Astrocyte (in vitro differentiated cells and primary cell): ENCODE measurements at regions not wholly inside any gene's neighbourhood (a gene's known extent, or its start where the extent isn't known, plus 50 kb on each side); places are given as distances from the start of the nearest gene placed in this dataset.
"Not testable (repeated sequence)": the region's sequence is repeated elsewhere in the genome, so short reads cannot be mapped to it uniquely, and the experiment has no call there.

ENCODE experiments used
- DNase-seq: peaks from one replicate; pipeline ENCODE4 v3.0.0-alpha.2; 2010; ENCODE audit warnings: low read depth
- FAIRE-seq: peaks from 2 replicates; lab custom pipeline; 2011; peaks lifted over from hg19 to GRCh38; lab: Jason Lieb, UNC
- H2AFZ ChIP-seq: 2 replicates; pipeline ENCODE4 v1.6.0; 2012; ENCODE audit warnings: low read depth, low read length, inconsistent platforms
- H3K27ac ChIP-seq: 2 replicates; pipeline ENCODE4 v1.5.1; 2011; ENCODE audit warnings: low read depth, low read length, inconsistent platforms
- H3K27me3 ChIP-seq: 2 replicates; pipeline ENCODE4 v1.6.0; 2011; ENCODE audit warnings: low read length, inconsistent platforms; ENCODE audit not compliant: insufficient read depth
- H3K36me3 ChIP-seq: 2 replicates; pipeline ENCODE4 v1.5.1; 2011; ENCODE audit warnings: low read length, inconsistent platforms; ENCODE audit not compliant: insufficient read depth
- H3K4me1 ChIP-seq: 2 replicates; pipeline ENCODE4 v1.5.1; 2011; ENCODE audit warnings: low read length, inconsistent platforms; ENCODE audit not compliant: insufficient read depth
- H3K4me2 ChIP-seq: 2 replicates; pipeline ENCODE4 v1.6.0; 2012; ENCODE audit warnings: low read length, inconsistent platforms
- H3K4me3 ChIP-seq: 2 replicates; pipeline ENCODE4 v1.5.1; 2011; ENCODE audit warnings: low read depth, mild to moderate bottlenecking, low read length, inconsistent platforms; ENCODE audit not compliant: insufficient read depth
- H3K79me2 ChIP-seq: 2 replicates; pipeline ENCODE4 v1.6.0; 2012; ENCODE audit warnings: mild to moderate bottlenecking, low read length, inconsistent platforms; ENCODE audit not compliant: insufficient read depth
- H3K9ac ChIP-seq: 2 replicates; pipeline ENCODE4 v1.6.0; 2012; ENCODE audit warnings: mild to moderate bottlenecking, low read length, inconsistent platforms
- H3K9me3 ChIP-seq: 2 replicates; pipeline ENCODE4 v1.5.1; 2012; ENCODE audit warnings: low read depth, mild to moderate bottlenecking, low read length, inconsistent platforms; ENCODE audit not compliant: insufficient read depth
- H4K20me1 ChIP-seq: 2 replicates; pipeline ENCODE4 v1.6.0; 2012; ENCODE audit warnings: low read length, inconsistent platforms; ENCODE audit not compliant: insufficient read depth
- H3K27ac Mint-ChIP-seq: one replicate; pipeline ENCODE4 v1.8.0; 2021; ENCODE audit warnings: mild to moderate bottlenecking, mixed read lengths; ENCODE audit not compliant: unreplicated experiment
- H3K27me3 Mint-ChIP-seq: one replicate; pipeline ENCODE4 v1.8.0; 2021; ENCODE audit warnings: low read depth, mixed read lengths; ENCODE audit not compliant: unreplicated experiment
- H3K36me3 Mint-ChIP-seq: one replicate; pipeline ENCODE4 v1.8.0; 2021; ENCODE audit warnings: low read depth, mixed read lengths; ENCODE audit not compliant: unreplicated experiment
- H3K4me1 Mint-ChIP-seq: one replicate; pipeline ENCODE4 v1.8.0; 2021; ENCODE audit warnings: low read depth, mixed read lengths; ENCODE audit not compliant: unreplicated experiment
- H3K4me3 Mint-ChIP-seq: one replicate; pipeline ENCODE4 v1.8.0; 2021; ENCODE audit warnings: mild to moderate bottlenecking, moderate library complexity, mixed read lengths; ENCODE audit not compliant: unreplicated experiment
- H3K9me3 Mint-ChIP-seq: one replicate; pipeline ENCODE4 v1.8.0; 2021; ENCODE audit warnings: mild to moderate bottlenecking, mixed read lengths; ENCODE audit not compliant: unreplicated experiment
- CTCF ChIP-seq: IDR thresholded peaks from 2 replicates; pipeline ENCODE4 v1.5.1; 2011; ENCODE audit warnings: low read depth, mild to moderate bottlenecking, inconsistent platforms, low read length, moderate library complexity; ENCODE audit not compliant: insufficient read depth
- EZH2 ChIP-seq: IDR thresholded peaks from 2 replicates; pipeline ENCODE4 v1.6.1; 2012; ENCODE audit warnings: mild to moderate bottlenecking, low read length, inconsistent platforms; ENCODE audit not compliant: insufficient read depth

DNA sequence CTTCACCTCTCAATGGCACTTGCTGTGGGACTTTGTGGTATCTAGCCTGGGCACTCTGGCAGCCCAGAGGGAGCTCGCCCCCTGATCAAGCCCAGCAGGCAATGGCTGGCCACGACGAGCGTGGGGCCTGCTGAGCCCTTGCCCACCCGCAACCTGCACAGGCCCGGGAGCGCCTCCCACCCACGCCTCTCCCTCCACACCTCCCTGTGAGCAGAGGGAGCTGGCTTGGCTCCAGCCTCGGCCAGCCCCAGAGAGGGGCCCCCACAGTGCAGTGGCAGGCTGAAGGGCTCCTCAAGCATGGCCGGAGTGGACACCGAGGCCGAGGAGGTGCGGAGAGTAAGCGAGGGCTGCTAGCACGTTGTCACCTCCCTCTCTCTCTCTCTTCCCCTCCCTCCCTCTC is 595.8 kb downstream of the TRIML1 start:
- DNase-seq (no peak), FAIRE-seq (no peak)
- no peak overlapping the region for H3K27ac Mint-ChIP-seq
- Histone ChIP-seq H4K20me1 (no peaks in the 10 kb centered on the region), H3K9ac (no peak overlapping the region), H3K27me3 (no peaks in the 10 kb centered on the region), H3K79me2 (no peaks in the 10 kb centered on the region), H3K9me3 (no peaks in the 10 kb centered on the region), H2AFZ (no peak overlapping the region), H3K4me1 (no peaks in the 10 kb centered on the region), H3K36me3 (no peaks in the 10 kb centered on the region), H3K4me3 (no peak overlapping the region), H3K4me2 (no peak overlapping the region), H3K27ac (no peak overlapping the region)
- TF ChIP-seq EZH2 (no peak), CTCF (no peak)
- no peaks in the 10 kb centered on the region for H3K27me3 Mint-ChIP-seq
- H3K9me3 Mint-ChIP-seq = peaks cover 4% of the 10 kb centered on the region
- no peaks in the 10 kb centered on the region for H3K4me1 Mint-ChIP-seq
- no peaks in the 10 kb centered on the region for H3K36me3 Mint-ChIP-seq
- H3K4me3 Mint-ChIP-seq = no peak overlapping the region

DNA sequence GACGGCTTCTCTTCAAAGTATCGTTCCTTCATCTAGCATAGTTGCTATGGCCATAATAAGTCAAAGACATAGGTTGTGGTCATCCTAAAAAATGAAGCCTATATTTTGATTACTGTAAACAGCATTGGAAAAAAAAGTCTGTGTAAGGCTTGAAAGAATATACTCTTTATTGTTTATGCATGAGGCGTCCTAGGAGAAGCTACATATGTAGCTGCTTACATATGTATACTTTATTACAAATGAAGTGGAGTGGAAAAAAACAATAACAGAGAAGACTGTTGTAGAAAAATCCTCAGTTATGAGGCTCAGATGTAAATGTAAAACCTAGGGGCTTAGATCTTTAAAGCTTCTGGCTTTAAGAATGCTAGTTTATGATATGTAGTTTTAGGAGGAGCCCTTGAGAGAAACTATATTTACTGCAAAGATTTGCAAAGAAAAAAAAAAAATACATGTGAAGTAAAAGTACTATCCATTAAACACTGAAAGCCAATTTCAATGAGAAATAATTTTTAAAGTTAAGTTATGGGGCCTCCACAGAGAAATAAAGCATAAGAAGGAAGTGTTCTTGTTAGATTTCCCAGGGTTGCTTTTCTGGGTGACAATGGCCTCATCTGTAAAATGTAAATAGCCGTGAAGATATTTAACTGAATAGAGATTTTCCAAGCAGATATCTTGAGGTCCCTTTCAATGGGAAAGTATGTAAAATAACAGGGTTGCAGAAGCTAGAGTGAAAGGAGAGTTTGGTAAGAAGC is 598.2 kb downstream of the TRIML1 start:
- DNase-seq (no peak), FAIRE-seq (no peak)
- H2AFZ ChIP-seq = no peak overlapping the region
- H3K9me3 Mint-ChIP-seq = peaks cover 4% of the 10 kb centered on the region
- H3K4me3 ChIP-seq = no peak overlapping the region
- H3K27me3 Mint-ChIP-seq = no peaks in the 10 kb centered on the region
- no peaks in the 10 kb centered on the region for H4K20me1 ChIP-seq
- no peak overlapping the region for H3K27ac ChIP-seq
- no peaks in the 10 kb centered on the region for H3K36me3 ChIP-seq
- no peak overlapping the region for H3K4me3 Mint-ChIP-seq
- TF ChIP-seq EZH2 (no peak), CTCF (no peak)
- H3K4me1 Mint-ChIP-seq = no peaks in the 10 kb centered on the region
- no peaks in the 10 kb centered on the region for H3K79me2 ChIP-seq
- H3K4me2 ChIP-seq = no peak overlapping the region
- H3K27ac Mint-ChIP-seq = no peak overlapping the region
- H3K27me3 ChIP-seq = no peaks in the 10 kb centered on the region
- H3K4me1 ChIP-seq = no peaks in the 10 kb centered on the region
- no peak overlapping the region for H3K9ac ChIP-seq
- H3K36me3 Mint-ChIP-seq = no peaks in the 10 kb centered on the region
- H3K9me3 ChIP-seq = no peaks in the 10 kb centered on the region

GRCh38 chr4:188738290-188738689 is 599.0 kb downstream of the TRIML1 start:
- DNase-seq, H3K4me3 Mint-ChIP-seq, H3K36me3 Mint-ChIP-seq, FAIRE-seq, H3K4me1 ChIP-seq, H2AFZ ChIP-seq, H3K36me3 ChIP-seq, H3K27ac Mint-ChIP-seq, H3K27me3 Mint-ChIP-seq, H3K9me3 ChIP-seq, H3K79me2 ChIP-seq, H3K9me3 Mint-ChIP-seq, H3K27ac ChIP-seq, H3K4me1 Mint-ChIP-seq, H4K20me1 ChIP-seq, H3K4me2 ChIP-seq, H3K27me3 ChIP-seq: not testable (repeated sequence)
- H3K4me3 ChIP-seq = peak overlapping the region; percentile 23
- peak overlapping the region; percentile 67 for H3K9ac ChIP-seq

DNA sequence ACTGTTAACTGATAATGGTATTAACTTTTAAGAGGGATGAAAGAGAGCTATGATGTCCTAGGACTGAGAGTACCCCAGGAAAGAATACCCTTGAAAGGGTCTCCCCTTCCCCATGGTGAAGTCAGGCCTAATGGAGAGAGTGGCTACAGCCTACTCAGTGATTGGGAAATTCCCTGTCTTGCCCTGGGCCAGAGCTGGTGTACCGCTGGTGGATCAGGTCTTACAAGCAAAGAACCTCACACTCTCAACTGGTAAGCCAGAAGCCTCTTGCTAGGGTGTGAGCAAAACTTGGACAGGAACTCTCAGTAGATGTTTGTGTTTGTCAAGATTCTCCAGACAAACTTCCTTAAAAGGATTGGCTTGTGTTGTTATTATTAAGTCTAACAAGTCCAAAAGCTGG is 600.9 kb downstream of the TRIML1 start:
- not testable (repeated sequence) for H2AFZ ChIP-seq, H3K27me3 ChIP-seq, H3K4me3 ChIP-seq, H3K36me3 Mint-ChIP-seq, H3K27ac ChIP-seq, H3K79me2 ChIP-seq, H3K27ac Mint-ChIP-seq, H3K4me3 Mint-ChIP-seq, H3K27me3 Mint-ChIP-seq, H3K4me1 ChIP-seq, DNase-seq, H3K36me3 ChIP-seq, H3K4me1 Mint-ChIP-seq, H3K9me3 Mint-ChIP-seq, H3K9me3 ChIP-seq, H3K4me2 ChIP-seq, H4K20me1 ChIP-seq, H3K9ac ChIP-seq
- FAIRE-seq = peak; percentile 82

- not testable (repeated sequence) for FAIRE-seq, H3K9me3 Mint-ChIP-seq, H3K4me1 Mint-ChIP-seq
These were observed 601.5 kb downstream of the TRIML1 start for GRCh38 chr4:188740791-188741190.

More at GRCh38 chr4:188740791-188741190, 601.5 kb downstream of the TRIML1 start:
- H4K20me1 ChIP-seq, H3K36me3 Mint-ChIP-seq, H2AFZ ChIP-seq, H3K36me3 ChIP-seq, H3K27ac Mint-ChIP-seq, H3K9ac ChIP-seq, H3K4me3 Mint-ChIP-seq, H3K27me3 Mint-ChIP-seq, H3K4me3 ChIP-seq, H3K27me3 ChIP-seq, H3K27ac ChIP-seq, H3K4me2 ChIP-seq, H3K4me1 ChIP-seq, H3K9me3 ChIP-seq, DNase-seq, H3K79me2 ChIP-seq: not testable (repeated sequence)
